KMS-11 (cell line): ENCODE measurements at regions not wholly inside any gene's neighbourhood (a gene's known extent, or its start where the extent isn't known, plus 50 kb on each side); places are given as distances from the start of the nearest gene placed in this dataset.

ENCODE experiments used
- H2AFZ ChIP-seq: fragments of 200-600 bp; sonication (generic); 2 replicates; pipeline ENCODE4 v1.6.1; 2016; ENCODE audit warnings: antibody characterized with exemption, mixed run types, low read depth
- H3K27ac ChIP-seq: fragments of 200-600 bp; sonication (generic); 2 replicates; pipeline ENCODE4 v1.6.1; 2016; ENCODE audit warnings: mild to moderate bottlenecking, mixed run types
- H3K27me3 ChIP-seq: fragments of 200-600 bp; sonication (generic); 2 replicates; pipeline ENCODE4 v1.6.1; 2017; ENCODE audit warnings: mild to moderate bottlenecking, low read depth, mixed run types, moderate library complexity; ENCODE audit not compliant: insufficient read depth
- H3K36me3 ChIP-seq: fragments of 200-600 bp; sonication (generic); 2 replicates; pipeline ENCODE4 v1.6.1; 2017; ENCODE audit warnings: mild to moderate bottlenecking, mixed run types; ENCODE audit not compliant: insufficient read depth
- H3K4me1 ChIP-seq: fragments of 200-600 bp; sonication (generic); 2 replicates; pipeline ENCODE4 v1.6.1; 2016; ENCODE audit warnings: mild to moderate bottlenecking, low read depth, mixed run types; ENCODE audit not compliant: poor library complexity, severe bottlenecking
- H3K4me2 ChIP-seq: fragments of 200-600 bp; sonication (generic); 2 replicates; pipeline ENCODE4 v1.7.0; 2016; ENCODE audit warnings: mild to moderate bottlenecking, mixed run types
- H3K4me3 ChIP-seq: fragments of 200-600 bp; sonication (generic); IDR thresholded peaks from 2 replicates; pipeline ENCODE4 v1.6.1; 2017; ENCODE audit warnings: low read depth, low read length, mixed read lengths; ENCODE audit not compliant: insufficient read depth
- H3K79me2 ChIP-seq: fragments of 200-600 bp; sonication (generic); 2 replicates; pipeline ENCODE4 v1.6.1; 2016; ENCODE audit warnings: low read depth, mixed run types; ENCODE audit not compliant: insufficient read depth
- H3K9ac ChIP-seq: fragments of 200-600 bp; sonication (generic); 2 replicates; pipeline ENCODE4 v1.6.1; 2016; ENCODE audit warnings: mild to moderate bottlenecking, mixed run types
- H4K20me1 ChIP-seq: fragments of 200-600 bp; sonication (generic); 2 replicates; pipeline ENCODE4 v1.6.1; 2016; ENCODE audit warnings: mild to moderate bottlenecking, mixed run types; ENCODE audit not compliant: insufficient read depth
- TF ChIP-seq, protein P1 (sequence below): fragments of 200-600 bp; sonication (generic); conservative IDR thresholded peaks from 2 replicates; pipeline ENCODE4 v1.6.1; 2017; ENCODE audit warnings: low read depth, mild to moderate bottlenecking, antibody characterized with exemption, low read length, moderate library complexity, mixed read lengths

DNA sequence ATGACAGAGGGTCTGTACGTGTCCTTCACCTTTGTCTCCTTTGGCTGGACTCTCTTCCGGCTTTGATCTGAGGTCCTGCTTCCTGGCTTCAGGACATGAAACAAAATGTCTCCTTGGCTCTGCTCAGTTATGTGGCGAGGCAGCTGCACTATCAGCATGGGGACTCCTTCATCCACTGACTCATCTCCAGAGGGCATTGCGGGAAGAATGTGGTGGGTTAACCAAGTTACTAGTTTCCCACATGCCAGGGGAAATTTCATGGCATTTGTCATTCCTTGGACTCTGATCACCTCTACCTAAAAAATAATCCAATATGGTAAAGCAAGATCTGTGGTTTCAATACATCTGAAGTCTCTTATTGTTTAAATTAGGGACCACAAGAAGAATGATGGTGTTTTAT, 259.7 kb downstream of the MED10 start:
- H3K4me3 ChIP-seq: no peak overlapping the region
- H3K9ac ChIP-seq: no peak overlapping the region
- no peaks in the 10 kb centered on the region for H3K36me3 ChIP-seq
- no peak overlapping the region for H3K4me2 ChIP-seq
- no peak overlapping the region for H2AFZ ChIP-seq
- H3K27ac ChIP-seq: no peak overlapping the region
- peaks cover 14% of the 10 kb centered on the region for H3K4me1 ChIP-seq
- H4K20me1 ChIP-seq: no peaks in the 10 kb centered on the region
- no peaks in the 10 kb centered on the region for H3K27me3 ChIP-seq
- no peaks in the 10 kb centered on the region for H3K79me2 ChIP-seq
- TF ChIP-seq, protein P1, sequence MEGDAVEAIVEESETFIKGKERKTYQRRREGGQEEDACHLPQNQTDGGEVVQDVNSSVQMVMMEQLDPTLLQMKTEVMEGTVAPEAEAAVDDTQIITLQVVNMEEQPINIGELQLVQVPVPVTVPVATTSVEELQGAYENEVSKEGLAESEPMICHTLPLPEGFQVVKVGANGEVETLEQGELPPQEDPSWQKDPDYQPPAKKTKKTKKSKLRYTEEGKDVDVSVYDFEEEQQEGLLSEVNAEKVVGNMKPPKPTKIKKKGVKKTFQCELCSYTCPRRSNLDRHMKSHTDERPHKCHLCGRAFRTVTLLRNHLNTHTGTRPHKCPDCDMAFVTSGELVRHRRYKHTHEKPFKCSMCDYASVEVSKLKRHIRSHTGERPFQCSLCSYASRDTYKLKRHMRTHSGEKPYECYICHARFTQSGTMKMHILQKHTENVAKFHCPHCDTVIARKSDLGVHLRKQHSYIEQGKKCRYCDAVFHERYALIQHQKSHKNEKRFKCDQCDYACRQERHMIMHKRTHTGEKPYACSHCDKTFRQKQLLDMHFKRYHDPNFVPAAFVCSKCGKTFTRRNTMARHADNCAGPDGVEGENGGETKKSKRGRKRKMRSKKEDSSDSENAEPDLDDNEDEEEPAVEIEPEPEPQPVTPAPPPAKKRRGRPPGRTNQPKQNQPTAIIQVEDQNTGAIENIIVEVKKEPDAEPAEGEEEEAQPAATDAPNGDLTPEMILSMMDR: no peak

DNA sequence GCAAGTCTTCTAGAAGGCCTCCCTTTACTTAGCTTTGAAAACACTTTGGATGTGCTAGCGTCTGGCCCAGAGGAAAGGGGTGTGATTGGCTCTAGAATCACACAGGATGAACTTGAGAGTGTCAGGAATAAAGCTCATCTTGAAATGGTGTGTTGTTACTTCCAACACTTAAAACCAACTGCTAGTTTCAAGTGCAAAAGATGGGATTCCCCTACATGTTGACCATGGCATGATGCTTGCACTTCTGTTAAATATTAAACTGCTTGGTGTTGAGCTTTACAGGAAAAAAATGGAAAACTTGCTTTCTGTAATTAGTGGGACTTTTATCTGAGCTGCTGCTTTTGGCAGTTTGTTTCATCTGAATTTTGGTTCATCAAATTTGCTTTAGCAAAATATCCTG, 261.1 kb downstream of the MED10 start:
- H3K9ac ChIP-seq: no peak overlapping the region
- H2AFZ ChIP-seq: no peak overlapping the region
- no peak overlapping the region for H3K27ac ChIP-seq
- no peaks in the 10 kb centered on the region for H4K20me1 ChIP-seq
- H3K4me2 ChIP-seq: peak overlapping the region; percentile 18
- peaks cover 14% of the 10 kb centered on the region for H3K4me1 ChIP-seq
- TF ChIP-seq, protein P1: no peak
- no peak overlapping the region for H3K4me3 ChIP-seq
- no peaks in the 10 kb centered on the region for H3K36me3 ChIP-seq
- no peaks in the 10 kb centered on the region for H3K79me2 ChIP-seq
- no peaks in the 10 kb centered on the region for H3K27me3 ChIP-seq

DNA sequence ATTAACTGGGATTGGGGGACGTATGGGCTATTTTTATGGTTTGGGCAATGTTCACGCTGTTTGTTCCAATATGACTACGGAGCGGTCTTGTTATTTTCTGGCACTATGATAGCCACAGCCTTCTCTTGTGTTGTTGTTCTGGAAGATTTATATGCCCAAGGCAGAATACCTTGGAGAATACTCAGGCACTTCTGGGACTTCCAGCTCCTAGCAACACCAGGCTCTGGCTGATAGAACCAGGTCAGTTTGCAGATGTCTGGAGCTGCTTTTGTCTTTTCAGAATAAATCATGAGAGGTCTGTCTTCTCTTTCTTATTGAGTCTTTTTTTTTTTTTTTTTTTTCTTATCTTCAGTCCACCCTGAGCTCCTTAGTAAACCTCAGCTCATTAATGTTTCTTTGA, 262.5 kb downstream of the MED10 start:
- H3K4me3 ChIP-seq: no peak overlapping the region
- no peak overlapping the region for H3K4me2 ChIP-seq
- H4K20me1 ChIP-seq: no peaks in the 10 kb centered on the region
- no peaks in the 10 kb centered on the region for H3K79me2 ChIP-seq
- H3K4me1 ChIP-seq: peaks cover 14% of the 10 kb centered on the region
- TF ChIP-seq, protein P1: no peak
- H3K27me3 ChIP-seq: no peaks in the 10 kb centered on the region
- H3K36me3 ChIP-seq: no peaks in the 10 kb centered on the region
- H3K27ac ChIP-seq: no peak overlapping the region
- no peak overlapping the region for H3K9ac ChIP-seq
- H2AFZ ChIP-seq: no peak overlapping the region

DNA sequence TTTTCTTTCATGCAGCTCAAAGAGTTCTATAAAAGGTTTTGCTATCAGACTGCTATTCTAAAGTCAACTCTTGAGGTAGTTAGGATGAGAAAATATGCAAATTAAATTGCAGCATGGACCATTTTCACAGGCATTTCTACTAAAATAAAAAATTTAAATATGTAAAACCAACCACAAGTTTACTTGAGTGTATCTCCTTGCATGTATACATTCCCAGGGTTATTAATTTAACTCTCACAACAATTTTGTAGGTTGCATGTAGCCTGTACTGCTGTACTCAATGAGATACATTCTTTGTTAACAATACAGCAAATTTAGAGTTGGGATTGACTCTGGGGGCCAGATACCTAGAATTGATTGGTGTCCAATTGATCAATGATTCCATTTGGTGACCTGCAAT, 265.8 kb downstream of the MED10 start:
- no peak overlapping the region for H3K4me3 ChIP-seq
- TF ChIP-seq, protein P1: no peak
- H3K27me3 ChIP-seq: no peaks in the 10 kb centered on the region

More for the DNA sequence above, 265.8 kb downstream of the MED10 start:
- no peak overlapping the region for H2AFZ ChIP-seq
- no peaks in the 10 kb centered on the region for H4K20me1 ChIP-seq
- H3K4me2 ChIP-seq: no peak overlapping the region
- H3K79me2 ChIP-seq: no peaks in the 10 kb centered on the region
- H3K9ac ChIP-seq: no peak overlapping the region
- H3K36me3 ChIP-seq: no peaks in the 10 kb centered on the region
- H3K27ac ChIP-seq: no peak overlapping the region
- peaks cover 9% of the 10 kb centered on the region for H3K4me1 ChIP-seq
